Skin epidermis (tissue), 12 donors: ENCODE measurements at regions not wholly inside any gene's neighbourhood (a gene's known extent, or its start where the extent isn't known, plus 50 kb on each side); places are given as distances from the start of the nearest gene placed in this dataset.

Experiments used
- H3K27ac ChIP-seq, 21 experiments: fragments of 200-600 bp; sonication (generic) in 11 of 21; one replicate each; pipeline ENCODE4 v1.5.0; 2020; ENCODE audit warnings: mild to moderate bottlenecking in 3 of 21, inconsistent platforms in 2 of 21, moderate library complexity in 2 of 21
- H3K4me3 ChIP-seq, 7 experiments: fragments of 200-600 bp; sonication (generic) in 2 of 7; one replicate each; pipeline ENCODE4 v1.5.0; 2020; ENCODE audit warnings: inconsistent platforms in 2 of 7, mild to moderate bottlenecking in 2 of 7, moderate library complexity in 1 of 7

GRCh38 chr12:91940826-91941570 lies 204.6 kb downstream of the BTG1 start:
- H3K4me3 ChIP-seq: no peak overlapping the region
- no peak overlapping the region for H3K27ac ChIP-seq

GRCh38 chr12:91940322-91940721 lies 205.3 kb downstream of the BTG1 start:
- Histone ChIP-seq H3K27ac (no peak overlapping the region), H3K4me3 (no peak overlapping the region)

GRCh38 chr12:91937706-91938105 lies 207.9 kb downstream of the BTG1 start:
- Histone ChIP-seq H3K4me3 (no peak overlapping the region), H3K27ac (no peak overlapping the region)

GRCh38 chr12:91937009-91937408 lies 208.6 kb downstream of the BTG1 start:
- H3K27ac ChIP-seq: peak overlapping the region in 1 of 21 experiments; percentile 51
- no peak overlapping the region for H3K4me3 ChIP-seq

GRCh38 chr12:91935296-91935695 lies 210.3 kb downstream of the BTG1 start:
- Histone ChIP-seq H3K4me3 (no peak overlapping the region), H3K27ac (no peak overlapping the region)

GRCh38 chr12:91931111-91931510 lies 214.5 kb downstream of the BTG1 start:
- peak overlapping the region in 9 of 21 experiments; percentile 27 to 75 (median 46) for H3K27ac ChIP-seq
- no peak overlapping the region for H3K4me3 ChIP-seq

- no peak overlapping the region for H3K27ac ChIP-seq
- H3K4me3 ChIP-seq: no peak overlapping the region
Observed at GRCh38 chr12:91928501-91928900, 217.1 kb downstream of the BTG1 start.

- Histone ChIP-seq H3K4me3 (no peak overlapping the region), H3K27ac (no peak overlapping the region)
Observed at GRCh38 chr12:91926848-91927247, 218.8 kb downstream of the BTG1 start.

GRCh38 chr12:91924827-91925226 lies 220.8 kb downstream of the BTG1 start:
- Histone ChIP-seq H3K4me3 (no peak overlapping the region), H3K27ac (no peak overlapping the region)

- Histone ChIP-seq H3K27ac (no peak overlapping the region), H3K4me3 (no peak overlapping the region)
Observed at GRCh38 chr12:91923864-91924263, 221.8 kb downstream of the BTG1 start.

- no peak overlapping the region for H3K4me3 ChIP-seq
- H3K27ac ChIP-seq: no peak overlapping the region
Observed at GRCh38 chr12:91922674-91923073, 223.0 kb downstream of the BTG1 start.

GRCh38 chr12:91922139-91922538 lies 223.5 kb downstream of the BTG1 start:
- no peak overlapping the region for H3K27ac ChIP-seq
- H3K4me3 ChIP-seq: no peak overlapping the region

GRCh38 chr12:91921555-91921954 lies 224.1 kb downstream of the BTG1 start:
- Histone ChIP-seq H3K4me3 (no peak overlapping the region), H3K27ac (no peak overlapping the region)

GRCh38 chr12:91920741-91921140 lies 224.9 kb downstream of the BTG1 start:
- Histone ChIP-seq H3K4me3 (no peak overlapping the region), H3K27ac (peak overlapping the region in 1 of 21 experiments; percentile 10)

GRCh38 chr12:91920276-91920675 lies 225.4 kb downstream of the BTG1 start:
- Histone ChIP-seq H3K4me3 (no peak overlapping the region), H3K27ac (peak overlapping the region in 1 of 21 experiments; percentile 10)

GRCh38 chr12:91918431-91918830 lies 227.2 kb downstream of the BTG1 start:
- Histone ChIP-seq H3K4me3 (no peak overlapping the region), H3K27ac (no peak overlapping the region)

- H3K27ac ChIP-seq: no peak overlapping the region
Observed at GRCh38 chr12:91914701-91915100, 230.9 kb downstream of the BTG1 start.

GRCh38 chr12:91913651-91914050 lies 232.0 kb downstream of the BTG1 start:
- H3K27ac ChIP-seq: no peak overlapping the region
- H3K4me3 ChIP-seq: no peak overlapping the region

More at GRCh38 chr12:91914701-91915100, 230.9 kb downstream of the BTG1 start:
- no peak overlapping the region for H3K4me3 ChIP-seq

GRCh38 chr12:91913124-91913523 lies 232.5 kb downstream of the BTG1 start:
- Histone ChIP-seq H3K27ac (no peak overlapping the region), H3K4me3 (no peak overlapping the region)

- Histone ChIP-seq H3K27ac (no peak overlapping the region), H3K4me3 (no peak overlapping the region)
Observed at GRCh38 chr12:91912178-91912577, 233.5 kb downstream of the BTG1 start.

- Histone ChIP-seq H3K4me3 (no peak overlapping the region), H3K27ac (no peak overlapping the region)
Observed at GRCh38 chr12:91910871-91911388, 234.7 kb downstream of the BTG1 start.
